ENCODE measurements at regions not wholly inside any gene's neighbourhood (a gene's known extent, or its start where the extent isn't known, plus 50 kb on each side); places are given as distances from the start of the nearest gene placed in this dataset.
"Not testable (repeated sequence)": the region's sequence is repeated elsewhere in the genome, so short reads cannot be mapped to it uniquely, and the experiment has no call there.

GRCh38 chrX:111041018-111041462 is 55.0 kb upstream of the PAK3 start:
- no peaks in the 10 kb centered on the region for H3K36me3 Mint-ChIP-seq (ENCODE audit: insufficient read depth)
- no peak for DNase-seq (ENCODE audit: low spot score, unreplicated experiment)
- H3K4me3 Mint-ChIP-seq (ENCODE audit: low read depth): no peak overlapping the region
- no peak for TF ChIP-seq CTCF (IDR thresholded peaks at IDR 0.05; ENCODE audit: unreplicated experiment)
- no peaks in the 10 kb centered on the region for H3K9me3 Mint-ChIP-seq (ENCODE audit: low read depth)
- H3K27ac Mint-ChIP-seq: no peak overlapping the region
- H3K4me1 Mint-ChIP-seq (ENCODE audit: low read depth): peaks cover 3% of the 10 kb centered on the region
- H3K27me3 Mint-ChIP-seq: no peaks in the 10 kb centered on the region

- no peak overlapping the region for H3K4me3 Mint-ChIP-seq (ENCODE audit: low read depth)
- H3K27ac Mint-ChIP-seq: no peak overlapping the region
Measured at GRCh38 chrX:111040377-111041017, 55.5 kb upstream of the PAK3 start.

GRCh38 chrX:111039606-111040005 is 56.4 kb upstream of the PAK3 start:
- Mint-ChIP-seq H3K4me3 (ENCODE audit: low read depth) (no peak overlapping the region), H3K4me1 (ENCODE audit: low read depth) (no peaks in the 10 kb centered on the region), H3K9me3 (ENCODE audit: low read depth) (no peaks in the 10 kb centered on the region), H3K27ac (no peak overlapping the region), H3K36me3 (ENCODE audit: insufficient read depth) (no peaks in the 10 kb centered on the region), H3K27me3 (no peaks in the 10 kb centered on the region)
- DNase-seq (ENCODE audit: low spot score, unreplicated experiment): no peak
- no peak for TF ChIP-seq CTCF (IDR thresholded peaks at IDR 0.05; ENCODE audit: unreplicated experiment)

More at GRCh38 chrX:111040377-111041017, 55.5 kb upstream of the PAK3 start:
- Mint-ChIP-seq H3K9me3 (ENCODE audit: low read depth) (no peaks in the 10 kb centered on the region), H3K36me3 (ENCODE audit: insufficient read depth) (no peaks in the 10 kb centered on the region), H3K4me1 (ENCODE audit: low read depth) (no peaks in the 10 kb centered on the region), H3K27me3 (no peaks in the 10 kb centered on the region)
- no peak for DNase-seq (ENCODE audit: low spot score, unreplicated experiment)
- no peak for TF ChIP-seq CTCF (IDR thresholded peaks at IDR 0.05; ENCODE audit: unreplicated experiment)

- H3K4me3 Mint-ChIP-seq (ENCODE audit: low read depth): no peak overlapping the region
- no peaks in the 10 kb centered on the region for H3K9me3 Mint-ChIP-seq (ENCODE audit: low read depth)
- no peak for DNase-seq (ENCODE audit: low spot score, unreplicated experiment)
- H3K27ac Mint-ChIP-seq: no peak overlapping the region
- TF ChIP-seq CTCF (IDR thresholded peaks at IDR 0.05; ENCODE audit: unreplicated experiment): no peak
- no peaks in the 10 kb centered on the region for H3K36me3 Mint-ChIP-seq (ENCODE audit: insufficient read depth)
- no peaks in the 10 kb centered on the region for H3K4me1 Mint-ChIP-seq (ENCODE audit: low read depth)
- H3K27me3 Mint-ChIP-seq: no peaks in the 10 kb centered on the region
Measured at GRCh38 chrX:111035991-111036390, 60.0 kb upstream of the PAK3 start.

- Mint-ChIP-seq H3K27ac (no peak overlapping the region), H3K36me3 (ENCODE audit: insufficient read depth) (no peaks in the 10 kb centered on the region), H3K4me3 (ENCODE audit: low read depth) (no peak overlapping the region), H3K27me3 (no peaks in the 10 kb centered on the region), H3K4me1 (ENCODE audit: low read depth) (no peaks in the 10 kb centered on the region), H3K9me3 (ENCODE audit: low read depth) (no peaks in the 10 kb centered on the region)
- TF ChIP-seq CTCF (IDR thresholded peaks at IDR 0.05; ENCODE audit: unreplicated experiment): no peak
- DNase-seq (ENCODE audit: low spot score, unreplicated experiment): no peak
Measured at GRCh38 chrX:111035256-111035655, 60.7 kb upstream of the PAK3 start.

GRCh38 chrX:111022998-111023397 is 73.0 kb upstream of the PAK3 start:
- H3K4me3 Mint-ChIP-seq (ENCODE audit: low read depth); H3K4me1 Mint-ChIP-seq (ENCODE audit: low read depth); H3K27ac Mint-ChIP-seq; H3K36me3 Mint-ChIP-seq (ENCODE audit: insufficient read depth); DNase-seq (ENCODE audit: low spot score, unreplicated experiment); H3K27me3 Mint-ChIP-seq: not testable (repeated sequence)
- H3K9me3 Mint-ChIP-seq (ENCODE audit: low read depth): peaks cover 18% of the 10 kb centered on the region

All from progenitor cell of endocrine pancreas (in vitro differentiated cells).